ENCODE measurements at regions not wholly inside any gene's neighbourhood (a gene's known extent, or its start where the extent isn't known, plus 50 kb on each side); places are given as distances from the start of the nearest gene placed in this dataset.

DNA sequence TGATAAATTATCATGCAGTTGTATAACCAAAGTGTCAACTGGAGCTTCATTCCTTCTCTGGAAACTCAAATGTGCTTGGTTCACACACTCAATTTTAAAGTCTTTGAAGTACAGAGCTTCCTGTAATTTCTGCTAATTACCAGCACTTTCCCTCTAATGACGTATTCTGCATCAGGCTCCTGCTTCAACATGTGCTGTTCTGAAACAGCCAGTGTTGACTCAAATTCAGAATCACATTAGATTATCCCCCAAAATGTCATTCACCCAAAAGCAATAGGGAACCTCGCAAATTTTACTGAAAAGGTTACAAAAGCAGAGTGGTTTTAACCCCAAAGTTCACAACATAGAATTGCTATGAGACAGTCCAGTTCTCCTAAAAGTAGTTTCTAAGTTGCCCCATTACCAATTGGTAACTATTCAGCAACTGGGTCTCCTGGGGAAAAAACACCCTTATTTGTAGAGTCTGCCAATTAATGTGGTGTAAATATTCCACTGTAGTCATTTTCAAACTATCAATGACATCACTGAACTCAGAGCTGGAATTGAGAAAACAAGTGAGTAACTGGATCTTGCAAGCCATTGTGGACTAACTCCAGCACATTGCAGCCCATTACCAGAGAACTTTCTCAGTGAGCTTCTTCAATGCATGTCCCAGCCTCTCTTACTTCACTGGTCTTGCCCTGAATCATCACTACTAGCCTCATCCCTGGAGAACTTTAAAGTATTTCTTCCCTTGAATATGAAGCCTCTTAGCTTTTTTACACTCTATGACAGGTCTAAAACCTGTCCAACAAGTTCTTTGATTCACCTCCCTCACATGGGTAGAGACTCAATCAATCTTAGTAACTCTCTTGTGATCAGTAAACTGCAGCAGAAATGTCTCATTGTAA is 955.4 kb downstream of the EFNB2 start:
- H3K36me3 ChIP-seq (ENCODE audit: control insufficient read depth, insufficient read depth, low read length) = no peaks in the 10 kb centered on the region
- H3K4me3 ChIP-seq (replicated peaks; ENCODE audit: low read depth, low read length) = no peak overlapping the region
- TF ChIP-seq, protein P1, sequence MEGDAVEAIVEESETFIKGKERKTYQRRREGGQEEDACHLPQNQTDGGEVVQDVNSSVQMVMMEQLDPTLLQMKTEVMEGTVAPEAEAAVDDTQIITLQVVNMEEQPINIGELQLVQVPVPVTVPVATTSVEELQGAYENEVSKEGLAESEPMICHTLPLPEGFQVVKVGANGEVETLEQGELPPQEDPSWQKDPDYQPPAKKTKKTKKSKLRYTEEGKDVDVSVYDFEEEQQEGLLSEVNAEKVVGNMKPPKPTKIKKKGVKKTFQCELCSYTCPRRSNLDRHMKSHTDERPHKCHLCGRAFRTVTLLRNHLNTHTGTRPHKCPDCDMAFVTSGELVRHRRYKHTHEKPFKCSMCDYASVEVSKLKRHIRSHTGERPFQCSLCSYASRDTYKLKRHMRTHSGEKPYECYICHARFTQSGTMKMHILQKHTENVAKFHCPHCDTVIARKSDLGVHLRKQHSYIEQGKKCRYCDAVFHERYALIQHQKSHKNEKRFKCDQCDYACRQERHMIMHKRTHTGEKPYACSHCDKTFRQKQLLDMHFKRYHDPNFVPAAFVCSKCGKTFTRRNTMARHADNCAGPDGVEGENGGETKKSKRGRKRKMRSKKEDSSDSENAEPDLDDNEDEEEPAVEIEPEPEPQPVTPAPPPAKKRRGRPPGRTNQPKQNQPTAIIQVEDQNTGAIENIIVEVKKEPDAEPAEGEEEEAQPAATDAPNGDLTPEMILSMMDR (IDR thresholded peaks at IDR 0.05; ENCODE audit: insufficient read depth, low read length, poor library complexity, severe bottlenecking) = no peak
- no peak for DNase-seq (ENCODE audit: extremely low read depth, insufficient read length)
- no peaks in the 10 kb centered on the region for H3K27me3 ChIP-seq (replicated peaks; ENCODE audit: control insufficient read depth, insufficient read depth, low read length)

DNA sequence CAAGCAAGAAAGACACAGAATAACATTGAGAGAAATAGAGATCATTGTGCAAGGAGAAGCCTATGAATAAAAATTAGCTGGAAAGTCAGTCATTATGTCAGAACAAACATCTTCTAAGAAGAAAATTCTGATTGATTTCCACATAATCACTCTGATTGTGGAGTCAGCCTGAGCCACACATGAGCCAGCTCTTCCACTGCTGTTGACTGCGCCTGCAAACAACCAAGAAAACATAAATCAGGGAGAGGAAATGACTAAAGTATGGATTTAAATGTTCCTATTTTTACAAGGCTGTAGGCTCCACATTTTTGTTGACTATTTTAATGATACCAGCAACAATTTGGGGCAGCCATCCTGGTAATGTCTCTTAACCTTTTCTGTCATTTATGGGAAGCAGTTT is 962.3 kb downstream of the EFNB2 start:
- Histone ChIP-seq H3K27me3 (replicated peaks; ENCODE audit: control insufficient read depth, insufficient read depth, low read length) (no peaks in the 10 kb centered on the region), H3K36me3 (ENCODE audit: control insufficient read depth, insufficient read depth, low read length) (no peaks in the 10 kb centered on the region), H3K4me3 (replicated peaks; ENCODE audit: low read depth, low read length) (no peak overlapping the region)
- TF ChIP-seq, protein P1 (IDR thresholded peaks at IDR 0.05; ENCODE audit: insufficient read depth, low read length, poor library complexity, severe bottlenecking) = no peak
- no peak for DNase-seq (ENCODE audit: extremely low read depth, insufficient read length)

DNA sequence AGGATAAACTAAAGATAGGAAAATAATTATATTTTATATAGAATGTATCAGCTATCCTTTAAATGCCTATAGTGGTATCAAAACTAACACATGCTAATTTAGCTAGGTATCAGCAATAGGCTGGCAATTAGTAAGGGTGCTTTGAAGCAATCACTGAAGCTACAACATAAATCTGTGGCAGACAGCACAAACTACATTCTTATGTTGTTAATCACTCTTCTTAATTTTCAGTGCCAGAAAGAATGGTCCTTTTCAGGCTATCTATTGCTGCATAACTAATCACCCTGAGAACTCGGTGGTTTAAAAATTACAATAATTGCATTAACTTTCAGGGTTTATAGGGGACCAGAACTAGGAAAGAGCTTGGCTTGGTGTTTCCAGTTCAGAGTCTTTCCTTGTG is 963.1 kb downstream of the EFNB2 start:
- Histone ChIP-seq H3K36me3 (ENCODE audit: control insufficient read depth, insufficient read depth, low read length) (no peaks in the 10 kb centered on the region), H3K4me3 (replicated peaks; ENCODE audit: low read depth, low read length) (no peak overlapping the region), H3K27me3 (replicated peaks; ENCODE audit: control insufficient read depth, insufficient read depth, low read length) (no peaks in the 10 kb centered on the region)
- no peak for DNase-seq (ENCODE audit: extremely low read depth, insufficient read length)
- TF ChIP-seq, protein P1 (IDR thresholded peaks at IDR 0.05; ENCODE audit: insufficient read depth, low read length, poor library complexity, severe bottlenecking) = no peak

DNA sequence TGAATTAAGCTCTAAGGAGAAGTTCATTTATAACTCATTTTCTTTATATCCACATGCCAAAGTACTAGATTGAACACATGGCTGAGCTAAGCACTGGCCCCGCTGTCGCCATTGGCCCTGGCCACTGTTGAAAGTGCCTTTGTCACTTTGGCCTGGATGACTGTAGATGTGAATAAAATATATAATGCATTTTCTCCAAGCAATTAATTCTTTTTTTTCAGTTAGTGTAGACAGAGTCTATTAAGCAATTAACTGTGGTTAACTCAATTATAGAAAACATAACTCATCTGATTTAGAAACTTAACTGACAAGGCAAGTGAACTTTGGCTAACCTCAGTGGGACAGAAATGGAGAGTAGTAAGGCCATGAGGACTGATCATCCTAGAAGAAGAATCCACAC is 965.6 kb downstream of the EFNB2 start:
- Histone ChIP-seq H3K27me3 (replicated peaks; ENCODE audit: control insufficient read depth, insufficient read depth, low read length) (no peaks in the 10 kb centered on the region), H3K36me3 (ENCODE audit: control insufficient read depth, insufficient read depth, low read length) (no peaks in the 10 kb centered on the region), H3K4me3 (replicated peaks; ENCODE audit: low read depth, low read length) (no peak overlapping the region)
- TF ChIP-seq, protein P1 (IDR thresholded peaks at IDR 0.05; ENCODE audit: insufficient read depth, low read length, poor library complexity, severe bottlenecking) = no peak
- DNase-seq (ENCODE audit: extremely low read depth, insufficient read length) = no peak

DNA sequence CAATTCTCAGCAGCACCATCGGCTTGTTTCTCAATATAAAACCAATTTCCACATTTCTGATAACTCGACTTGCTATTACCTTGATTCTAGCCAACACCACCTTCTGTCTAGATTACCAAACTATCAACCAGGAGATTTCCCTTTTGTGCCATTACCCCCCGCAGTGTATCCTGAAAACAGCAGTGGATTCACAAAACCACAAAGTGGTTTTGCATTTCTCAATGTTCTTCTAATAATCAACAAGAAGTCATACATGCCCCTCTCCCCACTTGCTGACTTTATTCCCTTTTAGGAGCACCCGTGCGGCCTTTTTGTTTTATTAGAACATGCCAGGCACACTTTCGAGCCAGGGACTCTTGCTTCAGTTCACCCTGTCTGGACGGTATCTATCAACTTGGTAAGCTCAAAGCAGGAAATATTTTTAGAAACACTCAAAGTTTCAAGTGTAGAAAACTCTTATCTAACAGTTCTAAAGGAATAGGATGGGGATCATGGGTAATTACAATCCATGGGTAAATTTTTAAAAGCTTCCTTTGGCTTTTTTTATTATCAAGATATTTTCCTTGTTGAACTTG is 967.4 kb downstream of the EFNB2 start:
- H3K36me3 ChIP-seq (ENCODE audit: control insufficient read depth, insufficient read depth, low read length) = no peaks in the 10 kb centered on the region
- TF ChIP-seq, protein P1 (IDR thresholded peaks at IDR 0.05; ENCODE audit: insufficient read depth, low read length, poor library complexity, severe bottlenecking) = no peak
- no peaks in the 10 kb centered on the region for H3K27me3 ChIP-seq (replicated peaks; ENCODE audit: control insufficient read depth, insufficient read depth, low read length)
- DNase-seq (ENCODE audit: extremely low read depth, insufficient read length) = no peak
- H3K4me3 ChIP-seq (replicated peaks; ENCODE audit: low read depth, low read length) = no peak overlapping the region
